ENCODE measurements at regions not wholly inside any gene's neighbourhood (a gene's known extent, or its start where the extent isn't known, plus 50 kb on each side); places are given as distances from the start of the nearest gene placed in this dataset.
"Not testable (repeated sequence)": the region's sequence is repeated elsewhere in the genome, so short reads cannot be mapped to it uniquely, and the experiment has no call there.

- DNase-seq (ENCODE audit: low read depth in 2 of 2) = peak in 1 of 2 donors; percentile 14
These were observed 55.6 kb upstream of the ABCD3 start for GRCh38 chr1:94362466-94363058.

DNA sequence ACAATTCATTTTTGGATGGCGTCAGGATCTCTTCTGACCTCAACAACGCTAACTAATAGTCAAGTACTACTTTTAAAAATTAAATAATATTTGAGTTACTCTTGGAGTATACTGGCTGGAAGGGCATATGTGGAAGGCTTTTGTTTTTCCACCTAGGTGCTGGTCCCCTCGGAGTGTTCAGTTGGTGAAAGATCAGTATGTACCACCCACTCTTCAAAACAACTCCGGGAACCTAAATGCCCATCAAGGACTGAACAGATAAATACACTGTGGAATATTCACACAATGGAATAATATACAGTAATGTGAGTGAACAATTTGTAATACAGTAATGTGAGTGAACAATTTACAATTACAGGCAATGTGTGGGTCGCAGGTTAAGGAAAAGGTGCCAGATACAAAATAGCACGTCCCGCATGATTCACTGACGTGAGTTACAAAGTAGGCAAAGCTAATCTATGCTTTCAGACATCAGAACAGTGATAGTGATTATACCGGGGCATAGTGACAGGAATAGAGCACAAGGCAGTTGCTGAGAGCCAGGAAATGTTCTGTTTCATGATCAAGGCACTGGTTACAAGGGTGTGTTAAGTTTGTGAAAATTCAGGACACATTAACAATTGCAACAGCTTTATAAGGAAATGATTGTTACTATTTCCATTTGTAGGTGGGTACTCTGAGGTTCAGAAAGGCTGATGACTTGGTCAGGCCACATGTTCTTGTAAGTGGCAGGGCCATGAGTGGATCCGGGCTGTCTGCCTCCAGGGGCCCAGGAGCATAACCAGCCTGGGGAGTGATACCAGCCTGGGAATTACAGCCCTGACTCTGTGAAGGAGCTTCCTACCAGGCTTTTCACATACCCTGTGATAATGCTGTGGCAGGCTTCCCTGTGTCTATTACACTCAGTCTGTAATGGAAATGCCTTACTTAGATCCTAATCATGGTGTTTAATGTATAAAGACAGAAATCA is 59.3 kb upstream of the ABCD3 start:
- DNase-seq (ENCODE audit: low read depth in 2 of 2) = no peak

- DNase-seq (ENCODE audit: low read depth in 2 of 2) = no peak
These were observed 60.5 kb upstream of the ABCD3 start for GRCh38 chr1:94357661-94358060.

DNA sequence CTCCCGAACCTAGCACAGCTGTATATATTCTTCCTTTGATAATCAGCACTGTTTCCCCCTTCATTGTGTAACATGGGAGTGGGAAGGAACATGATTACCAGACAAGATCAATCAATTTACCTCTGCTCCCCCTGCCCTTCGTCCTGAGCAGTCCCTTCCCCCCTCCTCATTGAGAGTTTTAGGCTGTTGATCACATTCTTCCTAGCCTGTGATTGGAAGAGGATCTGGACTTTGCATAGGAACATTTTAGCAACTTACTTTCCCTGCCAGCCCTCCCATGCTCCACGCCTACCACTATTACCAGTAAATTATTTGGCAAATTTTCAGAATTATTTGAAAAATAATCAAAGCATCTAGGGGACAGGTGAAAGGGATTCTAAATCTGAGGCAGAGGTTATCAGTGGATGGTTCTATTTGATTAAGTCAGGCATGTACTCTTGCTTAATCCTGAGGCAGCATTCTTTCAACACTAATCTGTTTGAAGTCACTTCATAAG is 62.7 kb upstream of the ABCD3 start:
- no peak for DNase-seq (ENCODE audit: low read depth in 2 of 2)

GRCh38 chr1:94351481-94351880 is 66.7 kb upstream of the ABCD3 start:
- no peak for DNase-seq (ENCODE audit: low read depth in 2 of 2)

DNA sequence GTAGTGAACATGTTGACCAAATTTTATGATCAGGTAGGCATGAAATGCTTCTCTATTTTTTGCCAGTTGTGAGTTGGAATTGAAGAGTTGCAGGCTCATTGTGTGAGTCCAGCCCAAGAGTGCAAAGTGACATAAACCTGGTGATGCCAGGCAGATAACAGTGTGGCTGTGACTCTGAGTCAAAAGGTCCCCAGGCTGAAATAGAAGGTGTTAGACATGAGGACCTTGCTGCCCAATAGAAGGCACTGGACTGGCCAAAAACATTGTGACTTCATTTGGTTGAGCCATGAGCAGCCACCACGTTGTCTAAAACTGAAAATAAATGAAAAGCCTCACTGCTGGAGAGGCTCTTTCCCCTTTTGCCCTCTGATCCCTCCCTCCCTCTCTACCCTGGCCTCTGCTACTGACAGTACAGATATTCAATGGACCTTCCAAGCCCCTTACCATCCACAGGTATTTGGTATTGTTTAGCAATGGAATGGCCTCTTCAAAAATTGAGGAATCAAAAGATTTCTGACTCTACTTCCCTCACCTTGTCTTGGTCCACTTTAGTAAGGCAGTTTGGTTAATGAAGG is 67.8 kb upstream of the ABCD3 start:
- no peak for DNase-seq (ENCODE audit: low read depth in 2 of 2)

GRCh38 chr1:94349853-94350252 is 68.3 kb upstream of the ABCD3 start:
- DNase-seq (ENCODE audit: low read depth in 2 of 2) = no peak

DNA sequence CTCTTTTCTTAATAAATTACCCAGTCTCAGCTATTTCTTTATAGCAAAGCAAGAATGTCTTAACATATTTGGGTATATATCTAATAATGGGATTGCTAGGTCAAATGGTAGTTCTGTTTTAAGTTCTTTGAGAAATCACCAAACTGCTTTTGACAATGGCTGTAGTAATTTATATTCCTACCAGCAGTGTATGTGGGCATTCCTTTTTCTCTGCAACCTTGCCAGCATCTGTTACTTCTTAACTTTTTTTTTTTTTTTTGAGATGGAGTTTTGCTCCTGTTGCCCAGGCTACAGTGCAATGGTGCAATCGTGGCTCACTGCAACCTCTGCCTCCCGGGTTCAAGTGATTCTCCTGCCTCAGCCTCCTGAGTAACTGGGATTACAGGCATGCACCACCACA is 69.8 kb upstream of the ABCD3 start:
- not testable (repeated sequence) for DNase-seq (ENCODE audit: low read depth in 2 of 2)

DNA sequence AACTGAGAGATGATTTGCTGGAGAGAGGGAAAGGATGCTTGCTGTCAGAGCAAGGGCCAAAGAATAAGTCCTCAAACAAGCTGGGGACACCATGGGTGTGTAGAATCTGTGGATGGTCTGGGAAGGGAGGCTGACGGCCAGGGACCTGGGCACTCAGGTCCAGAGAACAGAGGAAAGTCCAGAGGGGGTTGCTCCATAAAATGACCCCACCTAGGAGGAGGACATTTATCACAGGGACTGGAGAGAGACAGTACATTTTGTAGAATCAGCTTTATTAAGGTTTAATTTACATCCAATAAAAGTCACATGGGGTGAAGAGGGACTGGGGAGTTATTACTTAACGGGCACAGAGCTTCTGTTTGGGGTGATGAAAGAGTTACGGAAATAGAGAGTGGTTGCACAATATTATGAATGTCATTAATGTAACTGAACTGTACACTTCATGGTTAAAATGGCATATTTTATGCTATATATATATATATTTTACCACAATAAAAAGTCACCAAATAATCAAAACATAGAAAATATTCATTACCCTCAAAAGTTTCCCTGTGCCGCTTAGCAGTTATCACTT is 73.0 kb upstream of the ABCD3 start:
- DNase-seq (ENCODE audit: low read depth in 2 of 2) = no peak

DNA sequence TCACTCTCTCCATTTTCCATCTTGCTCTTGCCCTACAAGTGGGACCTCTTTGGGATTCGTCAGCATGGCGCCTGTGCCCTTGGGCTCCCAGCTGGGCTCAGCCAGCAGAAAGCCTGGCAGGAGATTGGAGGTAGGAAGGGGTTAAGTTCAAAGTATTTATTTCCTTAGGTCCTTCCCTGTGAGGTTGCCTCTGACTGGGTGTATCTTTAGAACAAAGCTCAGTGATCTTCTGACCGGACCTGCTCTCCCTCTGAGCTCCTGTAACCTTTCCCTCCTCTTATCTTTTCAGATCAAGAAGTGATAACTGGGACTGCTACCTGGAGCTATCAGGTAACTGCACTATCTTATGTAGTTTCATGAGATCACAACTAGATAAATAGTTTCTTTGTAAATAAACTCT is 75.8 kb upstream of the ABCD3 start:
- no peak for DNase-seq (ENCODE audit: low read depth in 2 of 2)

DNA sequence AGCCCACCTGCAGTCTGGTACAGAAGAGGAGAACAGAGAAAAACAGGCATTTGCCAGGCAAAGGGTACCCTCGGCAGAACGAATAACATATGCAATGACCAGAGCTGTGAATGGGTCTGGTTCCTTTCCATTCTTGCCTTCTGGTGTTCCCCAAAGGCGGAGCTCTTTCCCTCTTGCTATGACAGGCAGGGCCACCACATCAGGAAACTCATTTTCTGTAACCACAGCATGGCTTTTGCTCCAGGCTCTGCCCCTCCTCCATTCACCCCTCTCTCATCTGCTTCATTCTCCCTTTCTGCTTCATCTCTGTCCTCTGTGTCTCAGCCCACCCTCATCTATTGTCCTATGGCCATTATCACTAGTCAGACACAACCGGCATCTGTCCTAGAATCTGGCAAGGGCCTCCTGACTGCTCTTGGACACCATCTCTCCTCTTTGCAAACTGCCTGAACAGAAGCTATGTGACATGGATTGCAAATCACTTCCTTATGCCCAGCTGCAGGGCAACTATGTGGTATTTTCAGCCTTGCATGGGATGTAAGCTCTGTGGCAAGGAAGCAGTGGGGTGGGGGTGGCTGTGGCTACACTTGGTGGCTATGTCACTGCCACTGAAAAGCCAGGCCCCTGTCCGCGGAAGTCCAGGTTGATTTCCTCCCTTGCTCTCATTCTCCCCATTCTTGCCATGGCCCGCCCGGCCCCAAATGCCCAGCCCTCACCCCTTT is 78.8 kb upstream of the ABCD3 start:
- DNase-seq (ENCODE audit: low read depth in 2 of 2) = no peak

DNA sequence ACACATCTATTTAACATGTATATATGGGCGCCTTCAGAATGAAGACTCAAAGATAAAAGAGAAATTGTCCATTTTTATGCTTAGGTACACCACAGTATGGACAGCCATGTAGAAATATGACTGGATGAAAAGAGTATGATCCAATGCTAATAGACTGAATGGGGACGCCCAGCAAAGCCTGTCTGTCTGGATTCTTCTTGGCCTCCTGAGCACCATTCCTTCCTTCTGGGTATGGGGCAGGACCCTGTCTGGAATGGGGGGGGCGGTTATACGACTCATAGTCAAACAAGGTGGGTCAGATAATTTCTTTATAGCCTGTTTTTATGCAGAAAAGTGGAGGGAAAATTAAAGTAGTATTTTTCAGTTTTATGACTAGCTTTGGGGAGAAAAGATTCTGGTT is 81.2 kb upstream of the ABCD3 start:
- DNase-seq (ENCODE audit: low read depth in 2 of 2) = no peak

DNA sequence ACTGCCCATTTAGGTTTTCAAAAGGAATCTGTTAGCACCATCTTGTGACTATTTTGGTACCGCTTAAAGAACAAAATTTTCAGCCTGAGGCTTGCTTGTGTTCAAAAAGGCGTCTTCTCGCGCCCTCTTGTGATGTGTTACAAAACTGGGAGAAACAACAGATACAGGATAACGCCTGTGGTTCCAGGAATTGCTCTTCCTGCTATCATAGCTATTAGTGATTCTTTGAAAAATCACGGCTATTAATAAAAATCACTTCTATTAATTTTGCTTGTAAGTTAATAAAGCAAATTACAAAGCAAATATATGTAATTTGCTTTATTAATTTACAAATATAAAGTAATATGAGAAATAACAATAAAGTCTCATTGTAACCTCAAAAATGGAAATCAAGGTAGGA is 82.2 kb upstream of the ABCD3 start:
- DNase-seq (ENCODE audit: low read depth in 2 of 2) = peak; percentile 92 to 95

DNA sequence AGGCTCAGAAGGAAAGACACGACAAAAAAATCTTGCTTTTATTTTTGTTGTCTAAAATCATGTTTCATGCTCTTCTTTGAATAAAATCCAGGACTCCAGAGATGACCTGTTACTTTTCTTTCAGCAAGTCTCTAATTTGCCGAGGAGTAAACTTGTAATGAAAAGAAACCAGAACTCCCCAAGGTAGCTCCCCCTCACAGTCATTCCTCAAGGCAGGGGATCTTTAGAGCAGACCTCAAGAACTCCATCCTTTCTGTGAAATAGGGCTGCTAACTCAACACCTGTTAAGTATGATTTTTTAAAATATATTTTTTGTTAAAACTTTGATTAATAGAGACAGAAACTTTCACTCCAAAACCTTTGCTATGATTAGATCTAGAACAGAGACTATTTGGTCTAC is 82.7 kb upstream of the ABCD3 start:
- no peak for DNase-seq (ENCODE audit: low read depth in 2 of 2)

GRCh38 chr1:94334764-94335163 is 83.4 kb upstream of the ABCD3 start:
- DNase-seq (ENCODE audit: low read depth in 2 of 2) = no peak

- peak in 1 of 2 donors; percentile 72 for DNase-seq (ENCODE audit: low read depth in 2 of 2)
These were observed 85.2 kb upstream of the ABCD3 start for GRCh38 chr1:94332952-94333351.

- no peak for DNase-seq (ENCODE audit: low read depth in 2 of 2)
These were observed 85.7 kb upstream of the ABCD3 start for GRCh38 chr1:94332516-94332915.

DNA sequence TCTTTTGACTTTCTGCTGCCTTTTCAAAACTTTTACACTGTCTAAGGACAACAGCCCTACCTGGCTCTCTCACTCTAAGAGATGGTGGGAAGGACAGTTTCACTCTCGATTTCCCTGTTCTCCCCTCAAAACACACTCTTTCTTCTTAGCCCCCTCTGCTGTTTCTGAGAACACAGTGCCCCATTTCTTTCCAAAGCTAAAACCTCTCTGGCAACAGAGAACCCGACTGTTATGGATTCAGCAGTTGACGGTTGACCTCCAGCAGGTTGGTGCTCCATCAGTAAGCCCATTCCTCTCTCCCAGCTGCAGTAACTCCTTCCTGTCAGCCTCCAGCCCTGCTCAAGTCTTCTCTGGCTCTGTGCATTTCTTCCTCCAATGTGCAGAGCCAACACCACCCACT is 88.2 kb upstream of the ABCD3 start:
- DNase-seq (ENCODE audit: low read depth in 2 of 2) = peak; percentile 74 to 75

DNA sequence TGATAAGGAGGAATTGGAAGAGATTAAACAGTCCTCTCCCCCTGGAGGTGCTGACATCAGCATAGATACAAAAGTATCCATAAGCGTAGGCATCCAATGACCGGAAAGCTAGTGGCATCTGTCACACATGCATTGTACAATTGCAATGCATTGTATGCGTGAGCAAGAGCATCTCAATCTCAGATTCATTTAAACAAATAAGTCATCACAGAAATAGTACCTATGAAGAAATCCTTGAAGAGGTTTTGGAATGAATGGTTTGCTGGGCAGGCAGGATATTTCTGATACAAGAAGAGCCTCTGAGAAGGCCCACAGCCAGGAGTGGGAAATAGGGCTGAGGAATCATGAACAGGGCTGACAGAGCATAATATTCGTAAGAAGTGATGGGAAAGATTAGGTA is 88.9 kb upstream of the ABCD3 start:
- DNase-seq (ENCODE audit: low read depth in 2 of 2) = no peak

- DNase-seq (ENCODE audit: low read depth in 2 of 2) = peak in 1 of 2 donors; percentile 86
These were observed 89.8 kb upstream of the ARHGAP29 start for GRCh38 chr1:94327001-94327690.

DNA sequence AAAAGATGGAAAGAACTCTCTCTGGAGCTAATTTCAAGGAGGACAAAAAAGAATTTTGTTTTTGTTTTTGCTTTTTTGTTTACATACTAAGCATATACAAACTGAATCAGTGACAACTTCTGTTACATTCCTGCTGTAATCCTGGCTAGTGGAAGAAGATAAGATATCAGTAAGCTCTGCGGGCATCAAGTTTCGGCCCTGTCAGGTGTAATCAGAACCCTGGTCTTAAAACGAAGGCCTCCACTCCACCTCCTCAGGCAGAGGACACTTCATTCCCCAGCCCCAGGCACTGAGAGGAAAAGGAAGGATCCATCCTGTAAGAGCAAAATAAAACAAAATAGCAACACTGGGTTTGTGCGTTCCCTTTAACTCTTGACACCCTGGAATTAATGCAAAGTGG is 88.9 kb upstream of the ARHGAP29 start:
- peak in 1 of 2 donors; percentile 35 for DNase-seq (ENCODE audit: low read depth in 2 of 2)
